HG02870 (cell line): ENCODE measurements at regions not wholly inside any gene's neighbourhood (a gene's known extent, or its start where the extent isn't known, plus 50 kb on each side); places are given as distances from the start of the nearest gene placed in this dataset.

Experiments
- ATAC-seq: cut with Tn5 transposase; IDR thresholded peaks from one replicate; pipeline ENCODE4 v1.9.1; 2021; ENCODE audit warnings: mild to moderate bottlenecking, moderate library complexity; ENCODE audit not compliant: unreplicated experiment

DNA sequence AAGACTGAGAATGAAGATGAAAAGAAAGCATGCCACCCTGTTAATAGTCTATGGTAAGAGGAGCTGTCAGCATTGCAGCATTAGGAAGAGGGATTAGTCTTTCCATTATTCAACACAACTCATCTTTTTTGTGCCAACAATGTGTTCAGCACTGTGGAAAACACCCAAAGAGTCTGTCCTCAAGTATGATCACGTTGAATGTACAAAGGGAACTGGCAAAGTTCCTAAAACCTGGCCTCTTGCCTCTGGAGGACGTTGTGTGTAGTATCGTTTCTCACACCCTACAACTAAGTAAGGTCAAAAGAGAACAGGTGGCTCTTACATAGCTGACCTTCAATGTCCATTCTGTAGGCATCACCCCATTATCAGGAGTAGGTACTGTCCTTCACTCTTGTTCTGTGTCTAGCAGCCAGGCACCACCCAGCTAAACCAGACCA is 147.9 kb upstream of the THBS1 start:
- ATAC-seq, result no peak

DNA sequence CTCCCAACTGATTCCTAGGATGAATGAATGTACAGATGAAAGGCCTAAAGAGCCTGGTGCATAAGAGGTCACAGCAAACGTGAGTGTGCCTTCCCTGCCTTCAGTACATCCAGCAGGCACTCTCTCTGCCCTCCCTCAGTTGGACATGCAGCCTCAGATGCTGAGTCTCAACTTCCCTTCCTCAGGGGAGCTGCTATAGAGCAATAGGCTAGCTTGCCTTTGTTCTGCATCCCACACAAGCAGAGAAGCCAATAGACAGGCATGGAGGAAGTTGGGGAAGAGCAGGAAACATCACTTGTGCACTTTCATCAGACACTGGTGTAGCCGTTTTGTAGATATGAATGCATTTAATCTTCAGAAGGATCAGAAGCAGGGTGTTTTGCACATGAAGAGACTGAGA is 147.5 kb upstream of the THBS1 start:
- ATAC-seq, result no peak

DNA sequence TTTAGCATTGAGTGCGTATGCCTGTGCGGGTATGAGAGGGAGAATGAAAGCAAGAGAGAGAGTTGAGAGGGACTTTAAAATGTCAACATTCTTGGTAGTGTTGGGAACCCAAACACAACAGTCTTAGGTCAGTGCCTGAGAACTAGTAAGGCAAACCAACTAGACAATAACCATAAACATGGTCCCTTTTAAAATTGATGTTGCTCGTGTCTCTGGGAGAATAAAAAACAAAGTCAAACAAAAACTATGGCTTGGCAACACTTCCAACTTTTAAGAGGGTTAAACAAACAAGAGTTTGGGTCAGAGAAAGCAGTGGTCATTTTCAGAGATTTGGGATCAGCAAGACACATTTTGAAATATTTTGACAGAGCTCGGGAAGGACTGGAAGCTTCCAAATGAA is 146.7 kb upstream of the THBS1 start:
- ATAC-seq, result no peak

DNA sequence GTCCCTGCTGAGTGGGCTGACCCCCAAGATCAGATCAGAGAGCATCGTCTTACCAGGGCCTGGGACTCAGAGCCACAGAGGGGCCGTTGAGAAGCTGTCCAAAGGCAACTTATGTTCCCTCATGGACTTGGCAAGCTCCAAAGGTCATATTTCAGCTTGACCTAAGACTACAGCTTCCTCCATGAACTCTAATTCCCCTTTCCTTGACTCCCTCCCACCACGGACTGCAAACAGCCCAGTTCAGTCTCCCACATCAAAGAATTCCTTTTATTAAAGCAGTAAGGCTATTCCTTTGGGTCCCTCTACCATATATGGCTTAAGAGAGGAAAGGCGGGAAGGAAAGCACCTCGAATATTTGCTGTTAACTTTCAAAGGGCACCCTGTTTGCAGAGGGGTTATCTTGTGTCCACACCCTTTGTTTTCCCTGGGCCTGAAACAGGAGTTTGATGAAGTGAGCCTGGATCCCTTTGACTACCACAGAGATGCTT is 146.1 kb upstream of the THBS1 start:
- ATAC-seq, result no peak

DNA sequence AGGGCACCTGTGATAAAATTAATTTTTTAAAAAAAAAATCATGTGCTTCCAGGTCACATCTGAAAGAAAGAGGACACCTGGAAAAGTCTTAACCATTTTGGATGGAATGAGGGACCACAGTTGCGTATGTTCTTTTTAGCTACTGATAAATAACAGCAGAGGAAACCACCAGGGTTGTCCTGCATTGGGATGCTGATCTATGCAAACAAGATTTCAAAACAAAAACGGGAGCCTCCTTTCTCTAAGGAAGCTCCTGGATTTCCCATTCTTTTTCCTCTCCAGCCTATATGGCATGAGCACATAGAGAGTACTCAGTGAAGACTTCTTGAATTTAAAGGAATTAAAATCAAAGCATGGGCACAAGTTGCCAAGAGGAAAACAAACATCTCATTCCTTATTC is 145.6 kb upstream of the THBS1 start:
- ATAC-seq, result no peak

DNA sequence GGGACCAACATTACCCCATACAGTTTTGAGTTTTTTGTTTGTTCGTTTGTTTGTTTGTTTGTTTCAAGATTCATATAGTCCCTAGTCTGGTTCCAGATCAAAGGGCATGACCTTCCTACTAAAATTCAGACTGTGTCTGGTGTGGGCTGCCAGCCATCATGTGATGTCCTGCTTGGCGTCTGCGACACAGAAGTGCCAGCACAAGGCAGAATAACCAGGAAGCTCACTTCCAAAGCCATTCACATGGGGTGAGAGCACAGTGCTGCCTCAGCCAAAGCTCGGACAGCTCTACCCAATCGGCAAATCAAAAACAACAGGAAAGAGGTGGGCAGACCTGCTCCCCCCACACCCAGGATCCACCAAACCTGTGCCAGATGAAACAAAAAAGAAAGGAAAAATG is 142.6 kb upstream of the THBS1 start:
- ATAC-seq, result no peak

DNA sequence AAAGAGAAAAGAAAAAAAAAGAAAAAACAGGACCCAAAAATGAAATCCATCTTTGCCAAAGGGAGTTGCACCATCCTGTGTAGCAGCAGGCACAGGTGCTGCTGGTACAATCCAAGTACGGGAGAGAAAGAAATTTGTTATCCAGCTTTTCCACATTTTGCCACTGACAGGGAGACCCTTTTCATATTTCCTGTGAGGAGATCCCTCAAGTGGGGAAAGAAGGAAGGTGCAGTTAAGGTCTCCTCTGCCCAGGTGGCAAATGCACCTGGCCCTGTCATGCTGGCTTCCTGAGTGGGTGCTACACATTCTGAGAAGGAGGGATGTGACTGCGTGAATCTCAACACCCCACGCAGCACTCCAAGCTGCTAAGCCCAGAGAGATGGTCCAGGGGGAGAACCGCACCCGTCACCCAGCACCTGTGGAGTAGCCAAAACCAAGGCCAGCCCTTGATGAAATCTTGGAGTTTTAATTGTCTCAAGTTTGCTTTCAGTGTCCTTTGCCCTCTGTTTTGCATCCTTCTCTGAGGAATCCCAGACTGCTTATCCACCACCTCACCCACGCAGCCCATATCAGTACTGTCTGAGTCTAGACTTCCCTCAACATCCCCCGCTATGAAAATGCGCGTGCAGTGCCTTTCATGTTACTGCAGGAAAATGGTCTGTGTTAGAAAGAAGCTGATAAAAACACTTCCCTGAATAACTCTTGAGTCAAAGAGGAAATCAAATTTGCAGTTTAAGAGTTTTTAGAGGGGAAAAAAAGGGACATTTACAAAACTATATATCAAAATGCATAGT is 141.9 kb upstream of the THBS1 start:
- ATAC-seq, result no peak

DNA sequence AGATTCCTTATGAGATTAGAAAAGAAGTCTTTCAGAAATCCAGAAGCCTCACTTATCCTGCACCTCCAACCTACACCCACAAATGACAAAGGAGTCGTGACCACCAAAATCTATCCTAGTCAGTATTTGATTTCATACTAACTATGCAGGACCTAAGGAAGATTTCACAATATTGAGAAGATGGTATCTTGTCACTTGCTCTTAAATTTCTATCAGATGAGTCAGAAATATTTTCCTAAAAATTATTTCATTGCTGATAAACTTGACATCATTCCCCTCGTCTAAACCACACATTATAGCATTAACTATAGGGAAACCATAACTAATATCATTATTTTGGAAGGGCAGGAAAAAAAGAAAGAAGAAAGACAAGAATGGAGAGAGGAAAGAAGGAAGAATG is 138.0 kb upstream of the THBS1 start:
- no peak for ATAC-seq

DNA sequence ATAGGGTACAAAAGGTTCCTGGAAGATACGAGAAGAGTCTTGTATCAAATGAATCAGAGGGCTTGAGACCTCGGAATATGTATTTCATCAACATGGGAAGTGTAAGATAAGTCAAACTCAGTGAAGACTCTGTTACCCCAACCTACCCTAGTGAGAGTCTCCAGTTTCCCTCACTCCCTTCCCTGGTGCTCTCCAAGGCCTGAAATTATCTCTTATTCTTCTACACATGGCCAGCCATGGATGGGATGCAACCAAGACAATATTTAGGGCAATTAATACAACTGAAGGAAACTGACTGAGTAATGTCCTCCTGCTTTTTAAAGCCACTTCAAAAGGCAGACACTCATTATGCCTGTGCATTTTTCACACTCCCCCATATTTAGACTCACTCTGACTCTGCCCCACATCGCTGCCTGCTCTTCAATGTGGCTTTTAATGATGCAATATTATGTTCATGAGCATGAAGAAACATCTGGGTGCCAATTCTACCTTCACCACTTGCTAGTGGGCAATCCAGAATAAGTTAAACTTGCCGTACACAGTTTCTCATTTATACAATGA is 137.1 kb upstream of the THBS1 start:
- ATAC-seq, result no peak

DNA sequence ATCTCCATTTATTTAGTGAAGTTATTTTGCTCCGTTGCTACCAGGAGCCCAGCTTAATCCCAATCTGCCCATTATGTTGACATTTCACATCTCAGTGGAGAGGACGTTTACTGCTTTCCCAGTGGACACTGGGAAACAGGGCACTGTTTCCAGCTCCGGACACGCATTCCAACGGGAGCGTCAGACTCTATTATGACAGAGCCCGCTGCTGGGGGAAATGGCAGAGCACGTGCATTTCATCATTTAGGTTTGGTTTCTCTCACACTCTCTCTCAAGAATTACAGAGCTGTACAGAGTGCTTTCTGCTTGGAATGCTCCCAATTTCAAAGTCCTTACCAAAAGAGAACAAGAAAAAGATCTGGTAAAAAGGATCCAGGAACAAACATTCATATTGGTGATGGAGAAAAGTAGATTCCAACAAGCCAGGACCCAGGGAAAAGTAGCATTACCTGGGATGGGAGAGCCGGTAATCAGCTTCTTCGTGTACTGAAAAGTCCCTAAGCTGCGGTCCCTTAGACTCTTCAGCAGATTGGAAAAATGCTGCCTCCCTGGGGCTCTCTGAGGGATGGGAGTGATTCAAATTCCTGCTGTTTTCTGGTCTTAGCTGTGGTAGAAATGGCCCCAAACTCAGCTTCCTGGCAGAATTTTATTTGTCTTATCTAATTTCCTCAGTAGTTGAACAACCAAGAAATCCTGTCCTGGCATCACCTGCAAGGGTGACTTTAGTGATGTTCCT is 136.0 kb upstream of the THBS1 start:
- ATAC-seq, result no peak

DNA sequence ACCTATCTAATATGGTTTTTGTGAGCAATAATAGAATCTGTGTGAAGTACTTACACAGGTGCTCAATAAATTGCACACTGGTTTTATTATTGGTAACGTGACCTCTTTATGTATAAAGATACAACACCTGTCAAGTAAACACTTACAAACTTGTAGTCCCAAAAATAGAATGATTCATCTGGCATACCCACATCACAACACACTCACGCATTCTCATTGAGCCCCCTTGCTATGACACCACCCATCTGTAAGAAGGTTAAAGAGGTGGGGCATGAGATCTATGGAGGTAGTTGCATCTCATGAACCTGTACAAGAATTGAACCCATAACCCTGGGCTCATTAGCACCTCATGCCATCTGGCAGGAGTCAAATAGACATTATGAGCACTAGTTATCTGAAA is 134.9 kb upstream of the THBS1 start:
- no peak for ATAC-seq

DNA sequence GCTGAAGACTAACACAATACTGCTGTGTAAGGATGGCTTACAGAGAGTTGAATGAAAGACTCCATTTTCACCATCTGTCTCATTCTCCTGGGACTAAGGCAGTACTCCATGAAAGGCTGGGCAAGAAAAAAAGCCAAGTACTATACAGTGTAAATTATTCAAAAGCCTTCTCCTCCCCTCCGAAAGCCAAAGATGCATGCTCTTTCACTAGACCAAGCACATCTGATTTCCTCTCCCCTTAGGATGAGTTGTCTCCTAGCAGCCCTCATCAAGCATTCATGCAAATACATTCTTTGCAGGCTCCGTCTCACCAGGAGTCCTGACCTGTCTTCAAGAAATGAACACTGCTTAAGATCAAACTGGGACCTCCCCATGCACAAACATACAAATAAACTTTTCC is 133.5 kb upstream of the THBS1 start:
- no peak for ATAC-seq

DNA sequence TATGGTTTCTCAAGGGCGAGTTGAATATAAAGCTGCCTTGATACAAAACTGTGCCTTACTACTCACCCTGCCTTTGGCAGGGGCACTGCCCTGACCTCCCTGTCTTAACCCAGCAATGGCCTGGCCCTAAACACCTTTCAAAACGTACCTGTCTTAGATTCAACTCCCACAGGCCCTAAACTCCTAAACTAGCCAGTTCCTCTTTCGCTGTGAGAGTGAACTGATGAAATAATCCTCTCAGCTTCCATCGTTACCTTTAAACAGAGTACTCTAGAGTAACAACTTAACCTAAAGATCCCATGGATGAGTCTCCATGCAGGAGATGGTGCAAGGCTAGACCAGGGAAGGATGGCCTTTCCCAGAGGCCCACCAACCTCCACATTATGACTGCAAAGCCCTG is 133.0 kb upstream of the THBS1 start:
- ATAC-seq, result no peak

DNA sequence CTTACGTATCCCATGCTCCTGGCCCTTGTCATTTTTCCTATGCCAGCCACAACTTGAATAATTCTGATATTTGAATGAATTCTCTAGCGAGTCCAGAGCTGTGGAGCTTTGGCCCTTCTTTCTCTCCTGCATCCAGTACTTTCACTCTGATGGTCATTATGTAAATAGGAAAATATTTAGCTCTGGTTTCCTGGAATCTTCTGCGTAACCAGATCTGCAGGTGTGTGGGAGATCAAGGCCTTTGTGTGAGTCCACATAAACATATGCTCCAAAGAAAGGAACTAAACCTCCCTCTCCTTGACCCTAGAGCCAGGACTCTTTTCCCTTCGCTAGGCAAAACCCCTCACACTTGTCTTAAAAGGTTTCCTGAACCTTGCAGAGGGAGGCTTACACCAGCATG is 132.5 kb upstream of the THBS1 start:
- no peak for ATAC-seq

DNA sequence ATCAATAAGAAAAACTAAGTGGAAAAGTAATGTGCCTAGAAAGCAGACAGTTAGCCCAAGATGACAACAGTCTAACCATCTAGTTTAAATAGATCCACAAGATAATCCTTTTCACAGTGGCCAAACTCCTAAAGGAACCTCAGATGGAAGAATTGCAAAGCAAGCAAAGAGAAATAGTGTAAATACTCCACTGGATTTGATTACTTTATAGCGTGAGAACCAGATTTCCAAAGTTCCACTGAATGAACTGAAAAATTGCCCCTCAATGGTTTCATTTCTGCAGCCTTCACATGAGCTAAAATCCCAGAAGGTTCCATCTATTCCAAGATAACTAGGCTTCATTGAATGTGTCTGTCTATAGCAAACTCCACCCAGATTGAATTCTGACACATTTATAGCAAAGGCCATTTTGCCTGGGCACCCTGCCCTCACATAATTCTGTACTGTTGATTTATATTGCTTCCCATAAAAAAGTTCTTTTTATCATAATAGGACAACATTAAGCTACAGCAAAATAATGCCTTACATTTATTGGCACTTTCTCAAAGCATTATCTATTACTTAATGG is 129.7 kb upstream of the THBS1 start:
- ATAC-seq, result no peak

DNA sequence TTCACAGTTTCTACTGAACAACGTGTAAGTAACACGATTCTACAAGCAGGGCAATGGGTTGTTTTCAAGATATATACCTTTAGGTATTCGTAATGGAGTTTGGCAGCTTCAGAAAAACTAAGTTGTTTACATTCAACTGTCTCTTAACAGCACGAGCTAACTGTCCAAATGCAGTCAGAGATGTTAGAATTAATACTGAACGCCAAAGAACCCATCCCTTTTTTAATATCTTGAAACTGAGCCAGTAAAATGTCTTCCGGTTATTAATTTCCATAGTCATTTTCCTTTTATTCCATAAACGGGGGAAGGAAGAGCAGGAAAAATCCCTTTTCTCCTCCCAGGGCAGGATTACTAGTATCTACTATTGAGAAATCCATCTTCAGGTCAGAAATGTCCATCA is 129.0 kb upstream of the THBS1 start:
- no peak for ATAC-seq

DNA sequence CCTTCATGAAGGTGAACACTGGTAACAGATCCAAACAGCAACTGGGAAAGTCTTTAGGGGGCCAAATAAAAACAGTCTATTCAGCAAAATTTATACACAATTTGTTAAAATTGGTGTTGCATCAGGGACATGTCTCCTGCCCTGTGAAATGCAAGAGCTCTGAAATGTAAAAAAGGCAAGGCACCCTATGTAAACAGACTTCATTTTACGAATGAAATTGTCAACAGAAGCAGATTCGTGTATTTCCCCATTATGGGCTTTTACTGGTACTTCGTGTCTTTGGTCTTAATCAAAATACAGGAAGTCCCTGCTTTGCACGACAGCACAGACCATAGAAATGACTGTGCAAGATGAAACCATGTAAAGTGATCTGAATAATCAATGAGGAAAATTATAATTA is 127.3 kb upstream of the THBS1 start:
- peak; percentile 93 for ATAC-seq

DNA sequence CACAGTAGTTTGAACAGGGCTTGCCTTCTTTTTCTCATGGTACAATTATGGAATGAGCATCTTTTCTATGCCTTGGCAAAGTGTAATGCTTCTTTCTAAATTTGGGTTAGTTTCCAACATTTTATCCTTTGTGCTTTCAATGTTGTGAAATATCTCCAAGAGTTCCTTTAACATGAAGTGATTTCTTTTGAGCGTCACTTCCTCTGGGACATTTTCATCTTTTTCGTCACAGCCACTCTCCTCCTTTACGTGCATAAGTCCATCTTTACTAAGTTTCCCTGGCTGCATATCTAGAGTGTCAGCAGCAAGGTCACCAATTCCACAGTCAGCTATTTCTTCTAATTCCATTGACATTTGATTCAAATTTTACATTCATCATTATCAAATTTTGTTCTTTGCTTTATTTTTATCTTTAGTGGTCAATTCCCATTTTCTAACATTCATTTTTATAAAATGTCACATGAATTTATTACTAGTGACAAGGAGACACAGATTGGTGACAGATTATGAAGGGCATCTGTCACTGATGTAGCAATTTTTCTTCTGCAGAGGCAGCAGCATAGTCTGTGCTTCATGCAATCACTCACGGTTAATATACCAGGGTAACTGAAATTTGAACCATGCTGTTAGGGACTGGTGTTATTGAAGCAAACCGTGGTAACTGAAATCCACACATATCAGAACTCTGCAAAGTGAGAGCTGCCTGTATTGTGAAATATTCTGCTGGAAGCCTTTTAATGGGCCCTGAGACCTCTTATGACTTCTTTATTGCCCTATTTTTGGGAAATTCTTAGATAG is 126.5 kb upstream of the THBS1 start:
- ATAC-seq, result no peak

DNA sequence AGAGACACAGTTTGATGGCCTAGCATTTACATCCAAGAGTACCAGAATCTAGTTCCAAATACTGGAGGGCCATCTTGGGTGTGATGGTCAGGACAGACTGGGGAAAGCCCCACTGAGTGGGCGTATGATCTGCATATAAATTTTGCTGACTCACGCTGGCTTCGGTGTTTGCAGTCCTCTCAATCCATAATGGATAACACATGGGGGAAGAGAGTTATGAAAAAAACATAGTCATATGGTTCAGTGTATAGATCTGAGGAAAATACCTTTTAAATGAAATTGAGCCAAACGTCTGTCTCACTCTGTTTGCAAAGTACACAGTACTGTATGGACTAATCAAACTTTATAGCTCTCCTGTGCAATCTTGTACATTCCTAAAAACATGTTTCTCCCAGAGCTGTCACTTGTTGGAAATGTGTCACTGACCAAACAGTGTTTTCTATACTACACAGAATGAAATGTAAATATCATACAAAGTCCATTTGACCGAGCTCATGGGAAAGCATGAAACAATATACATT is 125.3 kb upstream of the THBS1 start:
- ATAC-seq, result no peak

DNA sequence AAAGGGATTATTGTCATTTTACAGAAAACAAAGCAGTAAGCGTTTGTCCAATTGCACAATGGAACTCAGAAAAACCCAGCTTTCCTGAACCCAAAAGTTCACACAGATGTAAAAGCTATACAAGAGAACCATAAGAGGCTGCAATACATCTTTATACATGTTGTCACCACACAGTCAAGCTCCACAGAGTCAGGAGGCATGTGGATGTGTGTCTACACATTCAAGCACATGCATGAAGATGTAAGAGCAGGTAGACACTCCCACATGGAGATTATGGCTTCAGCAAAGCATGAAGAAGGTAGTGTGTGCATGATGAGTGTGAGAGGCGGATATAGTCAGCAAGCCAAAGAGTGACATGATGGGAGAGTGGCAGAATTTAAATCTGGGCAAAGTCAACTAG is 124.7 kb upstream of the THBS1 start:
- ATAC-seq, result no peak
